HG03095 (cell line): ENCODE measurements at regions not wholly inside any gene's neighbourhood (a gene's known extent, or its start where the extent isn't known, plus 50 kb on each side); places are given as distances from the start of the nearest gene placed in this dataset.
"Not testable (repeated sequence)": the region's sequence is repeated elsewhere in the genome, so short reads cannot be mapped to it uniquely, and the experiment has no call there.

Experiments
- ATAC-seq: cut with Tn5 transposase; IDR thresholded peaks from one replicate; pipeline ENCODE4 v1.9.1; 2021; ENCODE audit warnings: moderate library complexity; ENCODE audit not compliant: unreplicated experiment

DNA sequence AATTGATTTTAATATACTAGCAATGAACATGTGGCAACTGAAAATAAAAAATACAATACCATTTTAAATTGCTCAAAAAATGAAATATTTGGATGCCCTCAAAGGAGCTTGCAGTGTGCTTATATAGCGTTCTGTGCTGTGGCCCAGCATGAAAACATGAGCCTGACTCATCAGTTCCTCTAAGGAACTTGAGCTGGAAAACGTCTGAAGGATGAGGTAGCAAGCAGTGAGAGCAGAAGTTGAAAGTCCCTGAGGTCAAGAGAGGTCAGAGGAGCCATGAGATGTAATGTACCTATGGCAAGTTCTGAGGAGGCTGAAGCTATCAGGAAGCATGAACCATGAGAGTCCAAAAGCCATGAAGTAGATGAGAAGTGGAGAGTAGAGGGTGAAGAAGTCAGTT, 59.7 kb downstream of the HMGB3 start:
- ATAC-seq: no peak

DNA sequence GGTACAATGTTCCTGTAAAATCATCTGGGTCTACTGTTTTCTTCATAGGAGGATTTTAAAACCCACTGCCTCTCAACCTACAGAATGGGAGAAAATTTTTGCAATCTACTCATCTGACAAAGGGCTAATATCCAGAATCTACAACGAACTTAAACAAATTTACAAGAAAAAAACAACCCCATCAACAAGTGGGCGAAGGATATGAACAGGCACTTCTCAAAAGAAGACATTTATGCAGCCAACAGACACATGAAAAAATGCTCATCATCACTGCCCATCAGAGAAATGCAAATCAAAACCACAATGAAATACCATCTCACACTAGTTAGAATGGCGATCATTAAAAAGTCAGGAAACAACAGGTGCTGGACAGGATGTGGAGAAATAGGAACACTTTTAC, 83.2 kb downstream of the HMGB3 start:
- not testable (repeated sequence) for ATAC-seq

DNA sequence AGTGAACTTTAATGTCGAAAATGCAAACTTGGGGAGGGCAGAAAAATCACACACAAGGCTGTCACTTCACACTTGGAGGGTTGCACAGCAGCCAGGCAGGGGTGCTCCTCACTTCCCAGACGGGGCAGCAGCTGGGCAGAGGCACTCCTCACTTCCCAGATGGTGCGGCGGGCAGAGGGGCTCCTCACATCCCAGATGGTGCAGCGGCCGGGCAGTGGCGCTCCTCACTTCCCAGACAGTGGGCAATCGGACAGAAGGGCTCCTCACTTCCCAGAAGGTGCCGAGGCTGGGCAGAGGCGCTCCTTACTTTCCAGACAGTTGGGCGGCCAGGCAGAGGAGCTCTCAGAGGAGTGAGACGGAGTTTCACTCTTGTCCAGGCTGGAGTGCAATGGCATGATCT, 90.6 kb downstream of the HMGB3 start:
- no peak for ATAC-seq

DNA sequence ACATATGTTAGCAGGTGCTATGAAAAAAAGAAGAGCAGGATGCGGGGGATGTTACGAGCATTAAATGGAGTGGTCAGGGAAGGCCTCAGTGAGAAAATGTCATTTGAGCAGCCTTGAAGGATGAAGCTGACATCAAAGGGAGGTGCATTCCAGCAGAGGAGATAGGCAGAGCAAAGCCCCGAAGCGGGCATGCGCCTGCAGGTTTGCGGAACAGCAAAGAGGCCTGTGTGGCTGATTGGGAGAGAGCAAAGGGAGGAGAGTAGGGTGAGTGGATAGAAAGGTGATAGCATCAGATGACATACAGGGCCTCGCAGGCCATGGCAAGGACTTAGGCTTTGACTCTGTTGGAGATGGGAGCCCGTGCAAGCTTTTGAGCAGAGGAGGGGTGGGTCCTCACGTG, 95.4 kb upstream of the GPR50 start:
- ATAC-seq: no peak

DNA sequence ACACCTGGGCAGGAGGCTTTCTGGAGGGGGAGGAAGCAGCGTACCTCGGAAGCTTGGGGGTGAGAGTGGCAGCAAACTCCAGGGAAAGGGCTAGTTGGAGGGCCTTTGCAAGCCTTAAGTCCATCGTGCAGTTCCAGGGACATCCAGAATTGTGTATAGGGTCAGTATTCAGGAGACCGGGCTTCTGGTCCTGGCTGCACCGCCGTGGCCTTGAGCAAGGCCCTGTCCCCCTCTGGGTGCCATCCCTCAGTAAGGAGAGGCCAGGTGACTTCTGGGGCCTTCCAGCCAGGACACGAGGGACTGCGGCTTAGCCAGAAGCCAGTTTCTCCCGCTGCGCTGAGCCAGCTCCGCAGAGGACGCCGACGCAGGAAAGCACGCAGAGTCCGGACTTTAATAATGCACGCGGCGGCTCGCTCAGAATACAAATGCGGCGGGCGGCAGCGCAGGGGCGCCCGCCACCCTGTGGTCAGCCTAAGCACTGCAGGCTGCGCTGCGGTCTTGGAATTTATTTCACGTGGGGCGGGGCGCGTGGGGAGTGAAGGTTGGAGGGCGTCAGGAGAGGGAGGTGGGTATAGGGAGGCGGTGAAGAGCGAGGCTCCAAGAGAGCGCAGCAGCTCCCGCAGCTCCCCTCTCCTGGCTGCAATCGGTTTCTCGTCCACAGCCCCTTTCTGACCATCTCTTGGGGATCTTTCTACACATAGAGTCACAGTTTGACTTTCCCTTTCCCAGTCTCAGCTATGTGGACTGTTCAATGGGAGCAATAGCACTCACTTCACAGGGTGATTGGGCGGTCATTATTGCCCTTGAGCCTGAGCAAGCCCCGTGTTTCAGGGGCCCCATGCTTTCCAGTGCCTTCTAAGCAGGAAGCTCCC, 94.1 kb upstream of the GPR50 start:
- peak; percentile 86 for ATAC-seq

DNA sequence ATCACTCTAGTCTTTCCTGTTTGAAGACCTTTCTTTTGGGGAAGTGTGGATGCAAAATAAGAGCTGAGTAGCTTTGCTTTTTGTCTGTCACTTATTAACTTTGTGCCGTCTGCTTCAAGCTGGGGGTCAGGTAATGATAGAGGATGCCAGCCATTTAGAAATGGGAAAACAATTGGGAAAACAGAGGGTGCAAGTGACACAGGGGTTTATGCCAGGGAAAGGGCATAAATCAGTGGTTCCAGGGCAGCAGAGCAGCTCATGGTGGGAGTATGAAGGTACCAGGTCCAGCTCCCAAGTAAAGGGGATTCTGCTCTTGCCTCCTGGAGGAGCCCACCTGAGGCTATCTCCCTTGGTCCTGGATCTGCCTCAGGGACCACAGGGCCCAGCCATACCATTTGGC, 91.9 kb upstream of the GPR50 start:
- no peak for ATAC-seq

DNA sequence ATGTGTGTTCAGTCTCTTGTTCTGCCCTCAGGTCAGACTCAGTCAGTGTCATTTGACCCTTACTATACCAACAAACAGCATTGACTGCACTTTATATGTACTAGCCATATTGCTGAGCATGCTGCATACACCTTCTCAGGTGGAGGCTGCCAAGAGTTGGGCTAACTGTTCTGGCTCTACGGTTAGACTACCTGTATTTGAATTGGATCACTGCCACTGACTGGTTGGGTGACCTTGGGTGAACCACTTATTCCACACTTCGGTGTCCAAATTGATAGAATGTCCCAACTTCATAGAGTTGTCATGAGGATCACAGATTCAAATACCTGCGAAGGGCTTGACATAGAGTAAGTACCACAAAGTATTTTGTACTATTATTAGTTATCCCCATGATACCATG, 91.2 kb upstream of the GPR50 start:
- ATAC-seq: no peak

DNA sequence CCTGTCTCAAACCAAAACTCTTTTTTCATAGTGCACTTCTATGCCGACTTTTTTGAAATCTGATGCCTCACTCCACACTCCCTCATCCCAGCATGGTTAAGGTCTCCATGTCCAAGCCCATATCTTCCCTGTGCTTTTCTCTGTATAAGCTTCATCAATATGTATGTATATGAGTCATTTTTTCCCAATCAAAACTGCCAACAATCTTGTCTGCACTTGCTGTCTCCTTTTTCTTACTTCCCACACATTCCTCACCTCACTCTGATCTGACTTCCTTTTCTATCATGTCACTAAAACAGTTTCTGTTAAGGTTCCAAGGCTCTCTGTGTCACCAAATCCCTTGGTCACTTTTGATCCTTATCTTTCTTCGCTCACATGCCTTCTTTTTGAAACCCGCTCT, 88.2 kb upstream of the GPR50 start:
- ATAC-seq: no peak

DNA sequence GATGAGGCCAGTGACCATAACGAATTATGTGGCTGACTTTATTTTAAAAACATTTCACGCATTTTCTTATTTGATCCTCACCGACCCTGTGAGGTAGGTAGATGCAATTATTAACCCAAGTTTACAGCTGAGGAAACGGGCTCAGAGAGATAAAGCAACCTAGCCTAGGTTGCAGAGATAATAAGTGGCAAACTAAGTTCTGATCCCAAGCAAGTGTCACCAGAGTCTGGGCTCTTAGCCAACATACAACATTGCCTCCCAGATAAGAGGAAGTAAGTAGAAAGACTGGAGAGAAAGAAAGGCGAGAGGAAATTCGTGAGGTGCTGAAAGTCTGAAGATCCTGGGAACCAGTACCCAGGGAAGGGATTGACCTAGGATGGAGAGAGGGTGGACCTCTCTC, 77.4 kb upstream of the GPR50 start:
- ATAC-seq: no peak

DNA sequence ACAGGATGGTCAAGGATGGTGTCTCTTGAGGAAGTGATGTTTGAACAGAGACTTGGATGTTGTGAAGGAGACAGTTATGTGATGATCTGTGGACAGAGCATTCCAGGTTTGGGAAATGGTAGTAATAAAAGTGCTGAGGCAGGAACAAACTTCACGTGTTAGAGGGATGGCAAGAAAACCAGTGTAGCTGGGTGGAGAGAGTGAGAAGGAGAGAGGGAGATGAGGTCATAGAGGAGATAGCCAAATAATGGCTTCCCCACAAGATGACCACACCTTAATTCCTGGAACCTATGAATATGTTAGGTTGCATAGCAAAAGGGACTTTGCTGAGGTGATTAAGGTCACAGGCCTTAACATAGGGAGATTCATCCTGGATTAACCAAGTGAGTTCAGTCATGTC, 75.6 kb upstream of the GPR50 start:
- no peak for ATAC-seq

DNA sequence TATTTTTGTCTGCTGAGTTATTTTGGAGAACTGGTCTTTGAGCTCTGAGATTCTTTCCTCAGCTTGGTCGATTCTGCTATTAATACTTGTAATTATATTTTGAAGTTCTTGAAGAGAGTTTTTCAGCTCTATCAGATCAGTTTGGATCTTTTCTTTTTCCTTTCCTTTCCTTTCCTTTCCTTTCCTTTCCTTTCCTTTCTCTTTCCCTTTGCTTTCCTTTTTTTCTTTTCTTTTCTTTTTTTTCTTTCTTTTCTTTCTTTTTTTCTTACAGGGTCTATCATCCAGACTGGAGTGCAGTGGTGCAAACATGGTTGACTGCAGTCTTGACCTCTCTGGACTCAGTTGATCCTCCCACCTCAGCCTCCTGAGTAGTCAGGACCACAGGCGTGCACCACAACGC, 63.2 kb upstream of the GPR50 start:
- ATAC-seq: not testable (repeated sequence)
